ENCODE measurements at regions not wholly inside any gene's neighbourhood (a gene's known extent, or its start where the extent isn't known, plus 50 kb on each side); places are given as distances from the start of the nearest gene placed in this dataset.

GRCh38 chr3:103698646-103699045, 1263.8 kb downstream of the ZPLD1 start:
- no peak for DNase-seq

GRCh38 chr3:103699228-103699627, 1264.4 kb downstream of the ZPLD1 start:
- DNase-seq: no peak

GRCh38 chr3:103705641-103706040, 1270.8 kb downstream of the ZPLD1 start:
- DNase-seq: no peak

GRCh38 chr3:103706671-103707070, 1271.9 kb downstream of the ZPLD1 start:
- no peak for DNase-seq

GRCh38 chr3:103711670-103712069, 1276.9 kb downstream of the ZPLD1 start:
- DNase-seq: no peak

GRCh38 chr3:103712320-103713008, 1277.6 kb downstream of the ZPLD1 start:
- no peak for DNase-seq

GRCh38 chr3:103729547-103729946, 1294.7 kb downstream of the ZPLD1 start:
- DNase-seq: no peak

- DNase-seq: no peak
Observed at GRCh38 chr3:103730744-103731143, 1295.9 kb downstream of the ZPLD1 start.

GRCh38 chr3:103752986-103753385, 1318.2 kb downstream of the ZPLD1 start:
- no peak for DNase-seq

GRCh38 chr3:103767635-103768034, 1332.8 kb downstream of the ZPLD1 start:
- DNase-seq: no peak

GRCh38 chr3:103785017-103785416, 1350.2 kb downstream of the ZPLD1 start:
- no peak for DNase-seq

- no peak for DNase-seq
Observed at GRCh38 chr3:103785537-103785936, 1350.7 kb downstream of the ZPLD1 start.

GRCh38 chr3:103786296-103786695, 1351.5 kb downstream of the ZPLD1 start:
- no peak for DNase-seq

GRCh38 chr3:103787164-103787871, 1352.5 kb downstream of the ZPLD1 start:
- no peak for DNase-seq

- no peak for DNase-seq
Observed at GRCh38 chr3:103787879-103788278, 1353.1 kb downstream of the ZPLD1 start.

- DNase-seq: no peak
Observed at GRCh38 chr3:103791786-103792515, 1357.1 kb downstream of the ZPLD1 start.

GRCh38 chr3:103794656-103795055, 1359.8 kb downstream of the ZPLD1 start:
- DNase-seq: no peak

GRCh38 chr3:103796068-103796467, 1361.3 kb downstream of the ZPLD1 start:
- no peak for DNase-seq

GRCh38 chr3:103803787-103804186, 1369.0 kb downstream of the ZPLD1 start:
- no peak for DNase-seq

- no peak for DNase-seq
Observed at GRCh38 chr3:103810167-103810566, 1375.4 kb downstream of the ZPLD1 start.

- no peak for DNase-seq
Observed at GRCh38 chr3:103813955-103814354, 1379.1 kb downstream of the ZPLD1 start.

GRCh38 chr3:103818398-103818797, 1383.6 kb downstream of the ZPLD1 start:
- DNase-seq: no peak

- DNase-seq: no peak
Observed at GRCh38 chr3:103818800-103819199, 1384.0 kb downstream of the ZPLD1 start.

- DNase-seq: no peak
Observed at GRCh38 chr3:103825586-103825985, 1390.8 kb downstream of the ZPLD1 start.
